GM19397 (cell line): ENCODE measurements at regions not wholly inside any gene's neighbourhood (a gene's known extent, or its start where the extent isn't known, plus 50 kb on each side); places are given as distances from the start of the nearest gene placed in this dataset.

Experiments used
- ATAC-seq: cut with Tn5 transposase; IDR thresholded peaks from one replicate; pipeline ENCODE4 v1.9.1; 2021; ENCODE audit warnings: mild to moderate bottlenecking, moderate library complexity; ENCODE audit not compliant: unreplicated experiment

DNA sequence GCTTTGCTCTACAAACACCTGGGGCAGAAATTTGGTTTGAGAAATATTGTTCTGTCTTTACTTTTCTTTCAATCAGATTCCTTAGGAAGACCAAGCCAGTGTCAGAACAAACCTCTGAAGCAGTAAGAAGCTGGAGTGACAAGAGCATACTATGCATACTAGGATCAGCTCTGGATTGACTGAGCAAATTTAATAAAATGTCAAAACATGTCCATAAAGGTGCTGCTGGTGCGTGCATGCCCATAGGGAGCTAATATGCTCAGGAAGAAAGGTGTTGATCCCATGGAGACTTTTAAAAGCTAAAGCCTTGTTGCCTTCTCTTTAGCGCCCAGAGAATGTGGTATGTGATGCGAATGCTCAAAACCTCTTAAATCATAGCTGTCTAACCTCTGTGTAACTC lies 1076.2 kb downstream of the NLGN4Y start:
- ATAC-seq: no peak

- no peak for ATAC-seq
Observed at GRCh38 chrY:15624370-15624769, 1100.0 kb downstream of the NLGN4Y start.

- ATAC-seq: no peak
Observed at GRCh38 chrY:15624928-15625327, 1100.6 kb downstream of the NLGN4Y start.

DNA sequence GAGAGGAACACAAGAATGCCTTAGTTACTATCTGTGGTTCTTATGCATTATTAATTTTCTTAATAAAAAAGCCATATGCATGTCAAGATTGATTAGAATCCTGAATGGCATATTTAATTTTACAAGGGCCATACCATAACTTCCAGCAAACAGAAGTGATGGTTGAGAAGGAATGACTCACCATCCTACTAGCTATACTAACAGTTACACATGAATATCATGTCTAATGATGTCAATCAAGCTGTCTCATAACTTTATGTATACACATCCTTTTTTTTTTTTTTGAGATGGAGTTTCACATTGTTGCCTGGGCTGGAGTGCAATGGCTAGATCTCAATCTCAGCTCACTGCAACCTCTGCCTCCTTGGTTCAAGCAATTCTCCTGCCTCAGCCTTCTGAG lies 1123.9 kb downstream of the NLGN4Y start:
- no peak for ATAC-seq

DNA sequence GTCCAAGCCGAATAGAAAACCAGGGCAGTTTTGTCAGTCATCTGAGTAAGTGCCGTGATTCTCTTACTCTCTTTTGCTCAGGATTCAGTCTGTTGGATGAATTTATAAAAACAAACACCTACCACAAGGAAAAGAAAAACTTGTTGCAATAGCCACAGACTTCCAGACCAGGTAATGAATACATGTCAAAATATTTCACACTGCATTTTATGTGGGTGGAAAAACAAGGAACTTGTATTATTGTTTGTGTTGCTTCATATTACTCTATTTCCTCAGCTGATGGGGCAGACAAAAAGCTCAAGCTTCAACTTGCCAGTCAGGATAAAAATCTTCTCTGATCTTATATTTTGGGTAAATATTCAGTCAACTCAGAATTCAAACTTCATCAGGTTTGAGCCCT lies 1125.7 kb downstream of the NLGN4Y start:
- no peak for ATAC-seq

DNA sequence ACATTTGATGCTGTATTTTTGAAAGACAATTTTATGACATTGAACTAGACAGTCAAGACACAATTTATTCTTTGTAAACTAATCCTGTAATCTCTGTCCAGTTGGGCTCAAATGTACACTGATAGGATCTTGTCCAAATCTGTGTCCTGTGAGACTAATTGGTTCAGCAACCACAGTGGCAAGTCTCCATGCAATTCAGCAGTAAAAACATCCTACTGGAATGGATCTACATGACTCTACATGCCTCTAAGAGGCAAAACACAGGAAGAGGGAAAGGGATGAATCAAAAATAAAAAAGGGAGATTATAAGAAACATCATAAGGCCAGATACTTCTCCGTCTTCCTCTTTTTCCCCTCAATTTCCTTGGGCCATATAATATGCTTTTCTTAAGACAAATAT lies 1164.2 kb downstream of the NLGN4Y start:
- no peak for ATAC-seq

DNA sequence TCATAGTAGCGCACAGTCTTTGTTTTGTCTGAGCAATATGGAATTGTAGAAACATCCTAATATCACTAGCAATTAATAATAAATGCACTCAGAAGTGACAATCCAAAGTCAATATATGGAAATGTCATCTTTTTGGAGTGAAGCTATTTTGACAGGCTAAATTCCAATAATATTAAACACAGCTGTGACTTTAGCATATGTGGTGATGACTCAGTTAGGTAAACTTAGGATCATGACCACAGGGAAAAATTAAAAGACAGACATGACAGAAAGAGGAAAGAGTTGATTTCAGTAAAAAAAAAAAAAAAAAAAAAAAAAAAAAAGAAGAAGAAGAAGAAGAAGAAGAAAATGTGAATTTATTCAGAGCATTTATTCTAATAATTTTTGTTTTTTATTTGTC lies 1165.7 kb downstream of the NLGN4Y start:
- no peak for ATAC-seq

GRCh38 chrY:15702131-15702530 lies 1177.8 kb downstream of the NLGN4Y start:
- ATAC-seq: no peak

GRCh38 chrY:15704906-15705305 lies 1180.6 kb downstream of the NLGN4Y start:
- ATAC-seq: no peak

DNA sequence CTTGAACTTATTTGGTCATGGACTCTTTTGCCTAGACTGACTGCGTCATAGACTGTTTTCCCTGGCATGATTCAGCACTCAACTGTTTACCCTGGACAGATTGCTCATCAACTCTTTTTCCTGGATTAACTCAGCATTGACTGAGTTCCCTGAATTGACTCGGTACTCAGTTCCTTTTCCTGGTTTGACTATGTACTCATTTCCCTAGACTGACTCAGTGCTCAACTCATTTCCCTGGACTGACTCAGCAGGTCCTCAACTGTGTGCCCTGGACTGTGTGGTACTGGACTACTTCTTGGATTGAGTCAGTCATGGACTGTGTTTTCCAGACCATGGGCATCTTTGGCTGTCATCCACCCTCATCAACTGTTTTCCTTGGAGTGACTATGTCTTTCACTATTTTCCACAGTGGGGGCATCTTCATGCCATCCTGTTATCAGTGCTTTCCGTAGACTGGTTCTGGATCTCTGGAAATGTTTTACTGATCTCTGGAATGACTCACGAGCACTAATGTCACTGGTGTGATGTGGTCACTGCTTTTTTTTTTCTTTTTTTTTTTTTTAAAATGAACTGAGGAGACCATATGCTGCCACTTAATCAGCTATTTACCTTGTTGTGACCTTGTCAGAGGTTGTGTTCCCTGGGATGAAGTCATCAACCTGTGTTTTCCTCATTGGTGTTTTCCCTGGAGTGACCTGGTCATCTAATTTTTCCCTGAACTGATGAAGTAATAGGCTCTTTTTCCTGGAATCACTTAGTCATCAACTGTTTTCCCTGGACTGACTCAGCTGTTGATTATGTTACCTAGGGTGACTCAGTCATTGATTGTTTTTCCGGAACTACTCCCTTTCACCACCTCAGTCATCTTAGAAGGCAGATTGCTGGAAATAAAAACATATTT lies 1225.5 kb downstream of the NLGN4Y start:
- no peak for ATAC-seq

DNA sequence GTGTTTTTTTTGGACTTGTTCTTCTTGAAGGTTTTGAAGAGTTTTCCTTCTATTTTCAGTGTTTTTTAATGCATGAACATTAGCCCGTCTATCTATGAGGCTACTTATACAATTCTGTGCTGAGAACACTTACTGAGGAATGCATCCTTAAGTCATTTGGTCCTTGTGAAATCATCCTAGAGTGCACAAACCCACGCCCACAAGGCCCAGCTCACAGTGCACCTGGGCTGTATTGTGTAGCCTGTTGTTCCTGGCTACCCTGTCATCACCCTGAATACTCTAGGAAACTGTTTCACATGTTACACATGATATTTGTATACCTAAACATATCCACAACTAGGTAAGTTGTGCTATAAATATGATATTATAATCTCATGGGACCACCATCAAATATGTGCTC lies 1226.7 kb downstream of the NLGN4Y start:
- ATAC-seq: no peak

GRCh38 chrY:15756266-15756665 lies 1231.9 kb downstream of the NLGN4Y start:
- ATAC-seq: no peak

DNA sequence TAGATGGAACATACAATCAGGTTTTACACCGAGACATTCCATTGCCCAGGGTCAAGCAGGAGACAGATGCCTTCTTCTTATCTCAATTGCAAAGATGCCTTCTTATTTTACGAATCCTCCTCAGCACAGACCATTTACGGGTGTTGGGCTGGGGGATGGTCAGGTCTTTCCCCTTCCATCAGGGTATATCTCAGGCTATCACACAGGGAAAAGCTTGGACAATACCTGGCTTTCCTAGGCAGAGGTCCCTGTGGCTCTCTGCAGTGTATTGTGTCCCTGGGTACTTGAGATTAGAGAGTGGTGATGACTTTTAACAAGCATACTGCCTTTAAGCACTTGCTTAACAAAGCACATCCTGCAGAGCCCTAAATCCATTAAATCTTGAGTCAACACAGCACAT lies 1249.2 kb downstream of the NLGN4Y start:
- ATAC-seq: no peak

DNA sequence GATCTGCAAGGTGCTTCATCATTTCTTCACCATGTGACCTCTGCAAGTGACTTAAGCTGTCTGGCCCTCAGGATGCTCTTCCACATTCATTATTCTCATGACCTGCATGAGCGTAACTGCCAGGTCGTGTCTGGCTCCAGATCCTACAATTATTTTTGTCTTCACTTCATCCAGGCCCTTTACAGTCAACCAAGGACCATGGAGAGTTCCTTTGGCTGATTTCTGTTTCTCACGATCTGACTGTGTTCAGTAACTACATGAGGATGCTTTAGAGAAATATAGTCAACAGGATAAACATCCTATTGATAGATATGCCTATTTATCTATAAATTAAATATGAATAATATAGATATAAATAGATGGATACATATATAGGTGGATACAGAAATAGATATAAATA lies 1251.6 kb downstream of the NLGN4Y start:
- no peak for ATAC-seq

GRCh38 chrY:15779891-15780290 lies 1255.6 kb downstream of the NLGN4Y start:
- no peak for ATAC-seq

- ATAC-seq: no peak
Observed at GRCh38 chrY:15800021-15800420, 1275.7 kb downstream of the NLGN4Y start.

DNA sequence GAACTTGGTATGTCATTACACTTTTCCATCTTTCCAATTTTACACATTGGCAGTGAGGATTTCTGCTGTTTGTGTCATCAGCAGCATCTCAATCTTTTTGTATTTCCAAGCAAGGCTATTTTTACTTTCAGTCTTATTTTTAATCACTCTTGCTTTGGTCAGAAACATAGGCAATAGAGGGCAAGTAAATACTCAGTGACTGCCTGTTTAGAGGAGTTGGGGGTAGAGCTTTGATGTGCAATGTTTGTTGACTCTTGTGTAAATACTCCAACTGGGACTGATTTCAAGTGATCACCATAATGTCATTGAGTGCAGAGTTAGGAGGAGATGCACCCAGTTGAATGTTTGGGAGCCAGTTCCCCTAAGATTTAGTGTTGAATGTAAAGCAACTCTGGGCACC lies 1281.7 kb downstream of the NLGN4Y start:
- no peak for ATAC-seq

DNA sequence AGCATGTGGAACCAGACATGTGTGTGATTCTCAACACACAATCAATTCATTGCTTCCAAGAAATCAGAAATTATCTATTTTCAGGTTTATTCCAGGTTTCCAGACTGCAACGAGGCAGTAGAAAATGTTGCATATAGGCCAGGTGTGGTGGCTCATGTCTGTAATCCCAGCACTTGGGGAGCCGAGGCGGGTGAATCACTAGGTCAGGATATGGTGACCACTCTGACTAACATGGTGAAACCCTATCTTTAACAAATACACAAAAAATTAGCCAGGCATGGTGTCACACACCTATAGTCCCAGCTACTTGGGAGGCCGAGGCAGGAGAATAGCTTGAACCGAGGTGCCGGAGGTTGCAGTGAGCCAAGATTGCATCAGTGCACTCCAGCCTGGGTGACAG lies 1289.9 kb downstream of the NLGN4Y start:
- no peak for ATAC-seq
